SK-N-SH (cell line): ENCODE measurements at regions not wholly inside any gene's neighbourhood (a gene's known extent, or its start where the extent isn't known, plus 50 kb on each side); places are given as distances from the start of the nearest gene placed in this dataset.
A peak's percentile ranks its signal among the peaks of the same experiment; 100 is the strongest.

Experiments used
- CTCF ChIA-PET: fragments of 300-600, 350-600 bp; formaldehyde crosslinking; extraction: SDS; loops from one replicate; lab custom pipeline; 2021; lab: Yijun Ruan, JAX
- POLR2A ChIA-PET: fragments of 350-600 bp; sonication (Branson Sonifier 250); formaldehyde crosslinking; extraction: SDS; loops from one replicate; lab custom pipeline; 2020; ENCODE audit warnings: antibody characterized with exemption, inconsistent platforms; lab: Yijun Ruan, JAX
- DNase-seq: peaks from one replicate; pipeline ENCODE4 v3.0.0; 2012
- H2AFZ ChIP-seq: fragments of 200-600 bp; sonication (generic); 2 replicates; pipeline ENCODE4 v1.8.1; 2016; ENCODE audit warnings: antibody characterized with exemption, mild to moderate bottlenecking, low read depth
- H3F3A ChIP-seq: fragments of 200-600 bp; sonication (generic); replicated peaks from 2 replicates; pipeline ENCODE3; 2016; ENCODE audit warnings: antibody characterized with exemption, mild to moderate bottlenecking; ENCODE audit not compliant: insufficient read depth
- H3K27ac ChIP-seq, 2 experiments: fragments of 200-500 bp in 1 of 2; fragments of 200-600 bp in 1 of 2; sonication (Bioruptor generic) in 1 of 2; sonication (generic), shearing (Covaris generic) in 1 of 2; 2 replicates each; pipeline versions ENCODE4 v1.5.1 to v1.6.1; 2014 to 2016; ENCODE audit warnings: low read depth in 2 of 2, inconsistent platforms in 1 of 2, low read length in 1 of 2, mild to moderate bottlenecking in 1 of 2, mixed read lengths in 1 of 2
- H3K27me3 ChIP-seq: fragments of 200-600 bp; sonication (generic), shearing (Covaris generic); 2 replicates; pipeline ENCODE4 v1.6.1; 2016; ENCODE audit warnings: mixed run types; ENCODE audit not compliant: insufficient read depth
- H3K36me3 ChIP-seq, 2 experiments: fragments of 200-500 bp in 1 of 2; fragments of 200-600 bp in 1 of 2; sonication (Bioruptor generic) in 1 of 2; sonication (generic) in 1 of 2; replicated peaks in 1 of 2; 2 replicates each; pipeline versions ENCODE3 to v1.5.1; 2014 to 2016; ENCODE audit warnings: low read length in 1 of 2, mild to moderate bottlenecking in 1 of 2; ENCODE audit not compliant: insufficient read depth in 2 of 2, control insufficient read depth in 1 of 2
- H3K4me1 ChIP-seq, 2 experiments: fragments of 200-500 bp in 1 of 2; fragments of 200-600 bp in 1 of 2; sonication (Bioruptor generic) in 1 of 2; sonication (generic), shearing (Covaris generic) in 1 of 2; 2 replicates each; pipeline versions ENCODE4 v1.5.1 to v1.6.1; 2014 to 2016; ENCODE audit warnings: low read depth in 1 of 2, low read length in 1 of 2, mixed run types in 1 of 2; ENCODE audit not compliant: insufficient read depth in 2 of 2, control insufficient read depth in 1 of 2
- H3K4me2 ChIP-seq: fragments of 200-600 bp; sonication (generic), shearing (Covaris generic); 2 replicates; pipeline ENCODE4 v1.6.1; 2017; ENCODE audit warnings: mixed run types
- H3K4me3 ChIP-seq, 2 experiments: fragments of 200-500 bp in 1 of 2; fragments of 200-600 bp in 1 of 2; sonication (Bioruptor generic) in 1 of 2; sonication (generic), shearing (Covaris generic) in 1 of 2; 2 replicates each; pipeline versions ENCODE4 v1.5.1 to v1.8.1; 2014 to 2016; ENCODE audit warnings: low read depth in 2 of 2, inconsistent platforms in 1 of 2, low read length in 1 of 2, mild to moderate bottlenecking in 1 of 2, mixed read lengths in 1 of 2, moderate library complexity in 1 of 2
- H3K79me2 ChIP-seq: fragments of 200-600 bp; sonication (generic); 2 replicates; pipeline ENCODE4 v1.8.1; 2017; ENCODE audit warnings: mild to moderate bottlenecking; ENCODE audit not compliant: insufficient read depth
- H3K9ac ChIP-seq: fragments of 200-600 bp; sonication (generic); 2 replicates; pipeline ENCODE4 v1.6.1; 2017; ENCODE audit warnings: mixed run types
- H3K9me2 ChIP-seq: fragments of 200-600 bp; sonication (generic); 2 replicates; pipeline ENCODE4 v1.6.1; 2017; ENCODE audit warnings: mixed run types
- H3K9me3 ChIP-seq: fragments of 200-600 bp; sonication (generic); 2 replicates; pipeline ENCODE4 v1.6.1; 2017; ENCODE audit warnings: mixed run types, mild to moderate bottlenecking, moderate library complexity
- H4K20me1 ChIP-seq: fragments of 200-600 bp; sonication (generic); 2 replicates; pipeline ENCODE4 v1.6.1; 2017; ENCODE audit warnings: mild to moderate bottlenecking, mixed run types; ENCODE audit not compliant: insufficient read depth
- CTCF ChIP-seq: fragments of 200-600 bp; sonication (generic); IDR thresholded peaks from 2 replicates; pipeline ENCODE4 v1.6.1; 2017; ENCODE audit warnings: antibody characterized with exemption, mild to moderate bottlenecking, moderate library complexity
- EZH2phosphoT487 ChIP-seq: fragments of 200-600 bp; sonication (generic); IDR thresholded peaks from 2 replicates; pipeline ENCODE4 v1.6.1; 2017; ENCODE audit warnings: low read depth, mixed run types, mild to moderate bottlenecking, antibody characterized with exemption, moderate library complexity, borderline replicate concordance
- FOXJ3 ChIP-seq: sonication (generic); formaldehyde crosslinking; IDR thresholded peaks from 2 replicates; pipeline ENCODE4 v1.5.1; 2020; ENCODE audit warnings: mild to moderate bottlenecking, missing genetic modification reagents
- FOXM1 ChIP-seq: IDR thresholded peaks from 2 replicates; pipeline ENCODE4 v1.4.0; 2012; ENCODE audit warnings: low read depth, mild to moderate bottlenecking
- GATA2 ChIP-seq: sonication (generic); formaldehyde crosslinking; IDR thresholded peaks from 2 replicates; pipeline ENCODE4 v1.5.0; 2020; ENCODE audit warnings: mild to moderate bottlenecking, missing genetic modification reagents
- IRF3 ChIP-seq: fragments of 150-350 bp; IDR thresholded peaks from 2 replicates; pipeline ENCODE4 v1.6.1; 2016; ENCODE audit warnings: mild to moderate bottlenecking, low read depth, low read length
- JUND ChIP-seq: IDR thresholded peaks from 2 replicates; pipeline ENCODE4 v1.4.0; 2012
- MAX ChIP-seq: IDR thresholded peaks from 2 replicates; pipeline ENCODE4 v1.4.0; 2012; ENCODE audit warnings: low read depth
- MXI1 ChIP-seq: IDR thresholded peaks from 2 replicates; pipeline ENCODE4 v1.6.1; 2012; ENCODE audit warnings: mild to moderate bottlenecking, low read depth, low read length, improper control_type of control experiment
- NRF1 ChIP-seq: IDR thresholded peaks from 2 replicates; pipeline ENCODE4 v1.6.1; 2012; ENCODE audit warnings: low read depth, mild to moderate bottlenecking, low read length
- RCOR1 ChIP-seq: fragments of 150-350 bp; IDR thresholded peaks from 2 replicates; pipeline ENCODE4 v1.6.1; 2017; ENCODE audit warnings: antibody characterized with exemption, low read length
- RFX5 ChIP-seq: IDR thresholded peaks from 2 replicates; pipeline ENCODE4 v1.6.1; 2012; ENCODE audit warnings: mild to moderate bottlenecking, improper control_type of control experiment, low read length
- RXRA ChIP-seq: IDR thresholded peaks from 2 replicates; pipeline ENCODE4 v1.4.0; 2012; ENCODE audit warnings: low read depth, mild to moderate bottlenecking, borderline replicate concordance
- SMC3 ChIP-seq: IDR thresholded peaks from 2 replicates; pipeline ENCODE4 v1.6.1; 2012; ENCODE audit warnings: low read depth, low read length, improper control_type of control experiment
- TAF1 ChIP-seq: IDR thresholded peaks from 2 replicates; pipeline ENCODE4 v1.6.1; 2012; ENCODE audit warnings: low read depth, mild to moderate bottlenecking, low read length, moderate library complexity, borderline replicate concordance
- TCF12 ChIP-seq: IDR thresholded peaks from 2 replicates; pipeline ENCODE4 v1.4.0; 2012
- USF1 ChIP-seq: IDR thresholded peaks from 2 replicates; pipeline ENCODE4 v1.4.0; 2012; ENCODE audit warnings: low read depth, borderline replicate concordance
- USF2 ChIP-seq: fragments of 150-350 bp; IDR thresholded peaks from 2 replicates; pipeline ENCODE4 v1.6.1; 2017; ENCODE audit warnings: antibody characterized with exemption, low read length, low read depth, borderline replicate concordance
- YY1 ChIP-seq: IDR thresholded peaks from 2 replicates; pipeline ENCODE4 v1.4.0; 2012; ENCODE audit warnings: low read depth, mild to moderate bottlenecking
- WGBS: methylation state at CpG from one replicate; pipeline ENCODE4 v1.1.6; 2017; ENCODE audit warnings: low lambda C conversion rate; 5-methylcytosine and 5-hydroxymethylcytosine counted together

GRCh38 chr2:241959751-241960269 is 90.3 kb downstream of the RTP5 start:
- POLR2A ChIA-PET = no interaction called here
- Histone ChIP-seq H3K9ac (no peak overlapping the region), H3K4me1 (peaks cover 0 to 7% of the 10 kb centered on the region in 2 experiments; a peak in 1 of 4 replicates), H3K4me3 (no peak overlapping the region), H3K27ac (no peak overlapping the region), H3K79me2 (no peaks in the 10 kb centered on the region), H3F3A (no peaks in the 10 kb centered on the region), H3K9me3 (no peaks in the 10 kb centered on the region), H3K36me3 (no peaks in the 10 kb centered on the region), H3K9me2 (no peaks in the 10 kb centered on the region), H2AFZ (no peak overlapping the region), H3K27me3 (no peaks in the 10 kb centered on the region), H3K4me2 (no peak overlapping the region), H4K20me1 (no peaks in the 10 kb centered on the region)
- no peak for DNase-seq
- CTCF ChIA-PET = interaction anchor here (1.3 to 4.3 kb wide), 4 partner anchors 9 to 19 kb away, joined by 3 to 31 read pairs (median 4); no protein-coding TSS in a partner anchor
- 65% methylated on average over 3 of the region's 3 CpGs for WGBS
- TF ChIP-seq CTCF (no peak), USF1 (no peak), SMC3 (no peak), GATA2 (CRISPR knock-in tag) (peak; percentile 67), FOXJ3 (CRISPR knock-in tag) (no peak), FOXM1 (no peak), NRF1 (no peak), RFX5 (no peak), RCOR1 (0 out of 2 replicates have a peak, but pooled peaks have one; percentile 14), IRF3 (no peak), TAF1 (no peak), YY1 (no peak), EZH2phosphoT487 (no peak), JUND (no peak)

GRCh38 chr2:241961454-241961853 is 91.9 kb downstream of the RTP5 start:
- 78% methylated on average over 8 of the region's 9 CpGs for WGBS
- no peaks in the 10 kb centered on the region for H3K36me3 ChIP-seq
- no peaks in the 10 kb centered on the region for H4K20me1 ChIP-seq
- H3K9ac ChIP-seq = no peak overlapping the region
- no peak overlapping the region for H2AFZ ChIP-seq
- peaks cover 12% of the 10 kb centered on the region for H3F3A ChIP-seq
- no peak overlapping the region for H3K4me3 ChIP-seq
- CTCF ChIA-PET = interaction anchor here (4.3 kb wide), 1 partner anchor 11 kb away, joined by 31 read pairs; no protein-coding TSS in a partner anchor
- H3K9me2 ChIP-seq = no peaks in the 10 kb centered on the region
- H3K9me3 ChIP-seq = no peaks in the 10 kb centered on the region
- POLR2A ChIA-PET = no interaction called here
- TF ChIP-seq USF2 = no peak
- no peak for TF ChIP-seq RXRA
- no peak for TF ChIP-seq TCF12
- TF ChIP-seq MAX = no peak
- TF ChIP-seq MXI1 = no peak
- H3K27ac ChIP-seq = no peak overlapping the region
- H3K4me1 ChIP-seq = peaks cover 9 to 10% of the 10 kb centered on the region in 2 experiments; a peak in 3 of 4 replicates
- no peak for DNase-seq
- no peaks in the 10 kb centered on the region for H3K27me3 ChIP-seq
- no peaks in the 10 kb centered on the region for H3K79me2 ChIP-seq
- H3K4me2 ChIP-seq = no peak overlapping the region
